HL-60/S4 treated with retinoic acid at 250 ng/mL for 4 days and 3 days (cell line): ENCODE measurements at regions not wholly inside any gene's neighbourhood (a gene's known extent, or its start where the extent isn't known, plus 50 kb on each side); places are given as distances from the start of the nearest gene placed in this dataset.
"Not testable (repeated sequence)": the region's sequence is repeated elsewhere in the genome, so short reads cannot be mapped to it uniquely, and the experiment has no call there.

Experiments used
- in situ Hi-C: fragments of 300-500 bp; cut with MboI; formaldehyde crosslinking; loops from 2 replicates; pipeline ENCODE4 v1.7.0; 2022; ENCODE audit warnings: low sequenced_read_pairs

DNA sequence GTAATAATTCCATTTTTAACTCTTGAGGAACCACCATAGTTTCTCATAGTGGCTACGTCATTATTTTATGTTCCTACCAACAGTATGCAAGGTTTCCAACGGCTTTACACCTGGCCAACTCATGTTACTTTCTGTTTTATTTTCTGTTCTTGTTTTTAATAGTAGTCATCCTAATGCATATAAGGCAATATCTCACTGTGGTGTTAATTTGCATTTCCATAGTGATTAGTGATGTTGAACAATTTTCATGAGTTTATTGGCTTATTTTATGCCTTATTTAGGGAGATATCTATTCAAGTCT is 465.5 kb upstream of the KLF6 start:
- in situ Hi-C loops: no loop called here

DNA sequence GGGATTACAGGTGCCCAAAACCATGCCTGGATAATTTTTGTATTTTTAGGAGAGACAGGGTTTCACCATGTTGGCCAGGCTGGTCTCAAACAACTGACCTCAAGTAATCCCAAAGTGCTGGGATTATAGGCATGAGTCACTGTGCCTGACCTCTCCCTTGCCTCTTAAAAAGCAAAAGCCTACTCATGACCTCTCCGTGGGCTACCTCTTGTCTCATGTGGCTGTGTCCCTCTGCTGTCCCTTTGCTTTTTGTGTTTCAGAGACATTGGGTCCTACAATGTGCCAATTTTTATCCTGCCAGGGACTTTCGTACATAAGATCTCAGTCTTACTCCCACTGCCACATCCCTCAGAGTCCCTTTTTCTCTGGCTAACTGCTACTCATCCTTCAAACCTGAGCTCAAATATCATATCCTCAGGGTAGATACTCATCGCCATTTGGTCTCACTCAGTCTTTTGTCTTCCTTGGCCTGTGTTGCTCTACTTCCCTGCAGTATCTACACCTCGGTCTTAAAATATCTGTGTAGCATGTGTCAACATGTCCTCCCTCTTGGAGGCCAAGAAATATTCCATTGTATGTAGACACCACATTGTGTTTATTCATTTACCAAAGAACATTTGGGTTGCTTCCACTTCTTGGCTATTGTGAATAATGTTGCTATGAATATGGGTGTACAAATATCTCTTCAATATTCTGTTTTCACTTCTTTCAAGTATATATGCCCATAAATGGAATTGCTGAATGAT is 465.0 kb upstream of the KLF6 start:
- in situ Hi-C loops: no loop called here

DNA sequence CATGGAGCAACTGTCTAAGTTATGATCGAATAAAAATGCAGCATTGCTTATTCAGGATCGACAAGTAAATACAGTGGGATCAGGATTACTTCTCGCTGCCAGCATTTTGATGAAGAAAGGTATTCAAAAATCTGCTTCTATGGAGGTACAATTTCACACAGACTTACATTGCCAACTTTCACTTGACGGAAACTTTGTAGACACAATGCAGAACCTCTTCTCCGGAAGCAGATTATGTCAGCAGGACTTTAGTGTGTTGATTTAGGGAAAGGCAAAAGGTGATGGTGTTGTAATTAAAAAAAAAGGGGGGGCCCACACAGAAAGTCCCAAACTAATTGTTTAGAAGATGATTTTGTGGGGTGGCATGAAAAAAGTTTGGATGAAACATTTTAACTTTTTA is 462.4 kb upstream of the KLF6 start:
- in situ Hi-C loops: no loop called here

DNA sequence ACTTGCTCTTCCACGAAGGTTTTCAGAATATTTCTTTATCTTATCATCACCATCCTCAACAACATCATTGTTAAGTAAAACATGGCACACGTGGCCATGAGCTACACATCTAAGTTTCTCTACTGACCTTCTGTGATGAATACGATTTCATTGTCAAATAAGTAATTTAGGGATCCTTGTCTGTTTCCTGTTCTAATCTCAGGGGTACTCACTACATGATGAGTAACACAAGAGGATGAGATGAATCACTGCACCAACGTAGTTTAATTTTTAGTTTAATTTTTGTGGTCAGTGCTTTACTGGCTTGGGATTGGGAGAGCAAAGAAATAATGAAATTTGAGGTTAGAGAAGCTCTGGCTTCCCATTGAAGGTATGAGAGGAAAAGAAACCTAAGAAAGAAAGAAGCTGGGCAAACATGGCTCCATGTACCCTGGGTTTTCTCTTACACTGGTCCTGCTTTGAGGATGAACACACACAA is 461.9 kb upstream of the KLF6 start:
- in situ Hi-C loops: no loop called here

DNA sequence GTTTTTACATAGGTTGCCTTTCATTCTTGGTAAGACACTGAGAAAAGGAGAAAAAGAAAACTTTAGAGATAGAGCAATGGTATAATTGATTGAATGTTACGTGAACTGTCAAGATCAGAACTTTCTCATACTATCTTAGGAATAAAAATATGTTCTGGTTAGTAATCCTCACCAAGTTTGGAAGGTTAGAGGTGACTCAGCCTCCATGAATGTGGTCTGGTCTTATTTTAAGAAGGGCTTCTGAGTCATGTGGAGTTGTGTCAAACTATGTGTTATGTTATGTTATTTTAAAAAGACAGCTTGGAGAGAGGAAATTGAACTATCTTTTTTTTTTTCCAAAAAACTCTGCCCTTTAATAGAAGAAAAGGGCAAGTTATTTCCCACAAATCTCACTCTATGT is 458.6 kb upstream of the KLF6 start:
- in situ Hi-C loops: no loop called here

DNA sequence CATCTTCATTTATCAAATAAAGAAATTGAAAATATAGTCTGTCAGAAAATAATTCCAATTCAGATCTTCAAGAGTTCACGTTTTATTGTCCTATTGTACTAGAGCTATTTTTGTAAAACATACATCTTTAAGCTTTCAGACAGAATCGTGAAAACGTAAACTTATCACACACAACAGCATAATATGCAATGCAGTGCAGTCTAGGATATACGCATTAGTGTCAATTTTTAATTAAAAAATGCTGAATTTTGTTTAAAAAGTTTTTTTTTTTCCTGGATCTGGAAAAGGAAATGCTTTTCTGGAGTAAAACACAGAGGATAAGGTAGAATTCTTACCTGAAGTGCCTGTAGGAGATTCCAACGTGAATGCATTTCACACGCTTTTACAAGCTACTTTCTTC is 458.2 kb upstream of the KLF6 start:
- in situ Hi-C loops: no loop called here

DNA sequence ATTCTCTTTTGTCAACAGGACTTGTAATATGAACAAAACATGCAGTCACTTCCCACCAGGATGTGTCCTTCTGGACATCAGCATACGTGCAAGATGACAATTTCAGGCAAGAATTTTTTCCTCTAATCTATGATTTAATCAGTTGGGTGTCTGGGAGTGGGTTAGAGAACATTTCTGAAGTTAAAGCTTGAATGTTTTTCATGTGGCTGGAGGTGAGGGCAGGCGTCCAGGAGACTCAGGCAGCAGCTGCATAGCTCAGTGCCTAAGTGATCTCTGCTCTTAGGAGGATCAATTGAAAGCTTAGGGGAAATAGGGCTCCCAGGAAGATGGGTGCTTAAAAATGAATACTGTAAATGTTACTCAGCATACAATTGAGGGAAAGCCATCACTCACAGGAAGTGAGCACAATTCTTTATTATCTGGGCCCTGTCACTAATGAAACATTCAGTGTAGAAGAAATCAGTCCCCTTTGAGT is 457.6 kb upstream of the KLF6 start:
- in situ Hi-C loops: no loop called here

DNA sequence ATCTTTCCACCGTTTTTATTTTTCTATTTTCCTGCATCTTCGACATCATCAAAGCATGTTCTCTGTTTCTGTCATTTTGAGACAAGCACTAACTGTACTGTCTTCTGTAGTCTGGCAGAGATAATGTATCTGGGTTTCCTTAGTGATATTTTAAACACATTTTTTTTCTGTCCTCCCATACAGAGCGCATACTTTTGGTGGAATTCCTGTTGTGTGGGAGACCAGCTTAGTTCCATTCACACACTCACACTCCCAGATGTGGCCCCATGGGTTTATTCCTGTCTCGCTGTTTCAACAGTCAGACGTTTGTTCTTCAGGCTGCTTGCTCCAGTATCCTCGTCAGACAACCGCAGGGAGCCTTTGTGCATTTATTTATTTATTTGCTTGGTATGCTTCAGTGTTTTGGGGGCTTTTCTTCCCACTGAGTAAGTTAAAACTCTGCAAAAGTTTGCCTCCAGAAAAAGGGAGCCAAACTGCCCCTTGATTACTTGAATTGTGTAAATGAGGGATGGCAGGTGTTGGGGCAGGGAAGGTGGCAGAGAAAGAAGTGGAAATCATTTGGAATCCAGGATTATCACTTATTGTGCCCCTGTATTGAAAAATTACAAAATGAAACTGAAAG is 456.8 kb upstream of the KLF6 start:
- in situ Hi-C loops: no loop called here

DNA sequence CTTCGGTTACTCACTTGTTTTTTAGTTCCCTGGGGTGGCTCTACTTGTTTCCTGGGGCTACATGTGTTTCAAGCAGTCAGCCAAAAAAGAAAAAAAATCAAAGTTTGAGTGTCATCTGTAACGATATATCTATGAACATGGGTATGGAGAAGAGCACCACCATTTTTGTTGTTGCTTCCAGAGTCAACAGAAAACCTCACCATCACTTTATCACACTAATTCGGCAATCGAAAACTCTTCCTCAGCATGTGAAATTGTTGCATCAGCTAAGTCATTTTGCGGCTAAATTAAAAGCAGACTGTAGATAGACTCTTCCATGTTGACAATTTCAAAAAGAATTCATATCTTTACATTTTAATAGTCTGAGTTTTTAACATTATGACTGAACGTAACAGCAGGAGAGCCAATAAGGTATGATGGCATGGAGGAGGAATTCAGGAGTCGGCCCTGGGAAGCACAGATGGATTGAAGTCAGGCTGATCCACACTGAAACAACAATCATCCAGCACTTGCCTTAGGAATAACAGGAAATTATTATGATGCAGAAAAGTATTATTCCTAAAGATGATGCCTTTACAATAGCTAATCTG is 455.7 kb upstream of the KLF6 start:
- in situ Hi-C loops: no loop called here

DNA sequence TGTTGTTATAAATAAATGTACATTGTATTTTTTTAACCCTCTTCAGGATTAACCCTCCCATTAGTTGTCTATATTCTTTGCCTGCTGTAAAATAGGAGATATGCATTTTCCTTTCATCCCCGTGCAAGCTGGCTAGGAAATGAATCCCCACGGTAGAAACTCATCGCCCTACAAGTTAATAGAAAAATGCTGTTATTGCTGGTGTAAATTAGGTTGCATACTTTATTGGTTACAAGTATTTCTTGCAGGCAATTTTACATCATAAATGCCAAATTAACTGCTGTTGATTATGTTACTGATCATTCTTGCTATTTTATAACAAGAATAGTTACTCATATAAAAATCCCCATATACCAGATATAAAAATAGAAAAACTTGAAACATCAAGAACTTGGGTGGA is 454.2 kb upstream of the KLF6 start:
- in situ Hi-C loops: no loop called here

DNA sequence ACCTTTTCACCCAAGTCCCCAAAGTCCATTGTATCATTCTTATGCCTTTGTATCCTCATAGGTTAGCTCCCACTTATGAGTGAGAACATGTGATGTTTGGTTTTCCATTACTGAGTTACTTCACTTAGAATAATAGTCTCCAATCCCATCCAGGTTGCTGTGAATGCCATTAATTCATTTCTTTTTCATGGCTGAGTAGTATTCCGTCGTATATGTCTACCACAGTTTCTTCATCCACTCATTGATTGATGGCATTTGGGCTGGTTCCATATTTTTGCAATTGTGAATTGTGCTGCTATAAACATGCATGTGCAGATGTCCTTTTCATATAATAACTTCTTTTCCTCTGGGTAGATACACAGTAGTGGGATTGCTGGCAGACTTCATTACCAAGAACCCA is 451.9 kb upstream of the KLF6 start:
- in situ Hi-C loops: not testable (repeated sequence)

DNA sequence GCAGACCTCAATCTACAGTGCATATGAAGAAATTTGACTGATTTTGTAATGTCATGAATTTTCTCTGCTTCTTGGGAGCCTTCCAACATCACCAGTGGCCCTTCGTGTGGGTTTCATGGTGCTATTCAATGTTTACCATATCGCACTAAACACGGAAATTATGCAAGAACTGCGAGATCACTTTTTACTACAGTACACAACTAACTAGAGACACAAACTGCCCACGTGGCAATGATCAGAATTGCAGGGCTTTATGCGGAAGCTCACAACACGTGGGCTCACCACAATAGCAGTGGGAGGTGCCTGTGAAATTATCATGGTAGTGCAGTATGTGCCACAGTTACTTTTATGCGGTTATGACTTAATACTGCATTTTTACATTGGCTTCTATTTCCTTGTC is 449.7 kb upstream of the KLF6 start:
- in situ Hi-C loops: no loop called here

DNA sequence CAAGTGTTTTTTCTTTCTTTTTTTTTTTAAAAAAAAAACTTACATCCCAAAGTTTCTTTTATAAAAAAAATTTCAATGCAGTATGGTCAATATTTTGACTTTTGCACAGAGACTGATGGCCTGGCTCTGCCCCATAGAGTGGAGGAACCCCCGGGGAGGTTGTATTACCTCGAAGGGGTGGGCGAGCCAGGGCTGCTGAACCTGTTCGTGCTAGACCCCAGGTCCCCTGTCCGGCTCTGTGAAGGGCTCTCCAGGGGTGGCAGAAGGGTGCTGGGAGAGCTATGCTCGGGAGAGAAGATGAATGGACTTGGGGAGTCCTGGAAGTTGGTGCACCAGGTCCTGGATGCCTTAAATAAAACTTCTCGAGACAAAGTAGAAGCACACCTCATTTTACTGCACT is 446.4 kb upstream of the KLF6 start:
- in situ Hi-C loops: no loop called here

DNA sequence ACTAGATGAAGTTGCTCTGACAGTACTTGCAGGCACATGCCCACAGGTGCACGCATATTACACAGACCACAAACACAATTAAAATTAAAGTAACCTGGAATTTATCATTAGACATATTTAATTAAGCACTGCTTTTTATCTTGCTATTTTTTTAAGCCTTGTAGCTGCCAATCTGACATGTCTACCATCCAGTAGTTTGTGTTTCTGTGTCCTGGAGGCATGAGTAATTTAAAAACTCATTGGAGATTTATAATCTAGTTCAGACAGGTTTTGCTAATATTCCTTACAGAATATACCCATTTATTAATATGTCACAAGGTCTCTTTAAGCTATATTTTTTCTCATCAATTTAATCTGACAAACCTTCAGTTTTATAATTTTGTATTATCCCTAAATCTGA is 445.0 kb upstream of the KLF6 start:
- in situ Hi-C loops: no loop called here

DNA sequence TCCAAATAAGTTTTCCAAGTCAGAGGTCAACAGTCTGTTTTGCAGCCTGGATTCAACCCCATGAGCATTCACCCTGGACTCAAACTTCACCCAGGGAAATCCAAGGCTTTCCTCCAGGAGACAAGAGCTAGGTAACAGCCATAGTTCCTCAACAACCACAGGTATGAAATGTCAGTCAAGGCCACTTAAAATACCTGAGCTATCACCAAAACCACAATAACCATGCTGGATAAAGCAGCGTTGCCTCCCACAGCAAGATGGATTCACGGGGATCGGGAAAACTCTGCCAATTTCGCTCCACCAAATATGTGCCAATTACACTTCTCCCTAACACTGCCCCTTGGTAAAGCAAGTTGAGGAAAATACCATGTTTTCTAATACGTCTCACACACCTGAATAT is 444.1 kb upstream of the KLF6 start:
- in situ Hi-C loops: no loop called here

DNA sequence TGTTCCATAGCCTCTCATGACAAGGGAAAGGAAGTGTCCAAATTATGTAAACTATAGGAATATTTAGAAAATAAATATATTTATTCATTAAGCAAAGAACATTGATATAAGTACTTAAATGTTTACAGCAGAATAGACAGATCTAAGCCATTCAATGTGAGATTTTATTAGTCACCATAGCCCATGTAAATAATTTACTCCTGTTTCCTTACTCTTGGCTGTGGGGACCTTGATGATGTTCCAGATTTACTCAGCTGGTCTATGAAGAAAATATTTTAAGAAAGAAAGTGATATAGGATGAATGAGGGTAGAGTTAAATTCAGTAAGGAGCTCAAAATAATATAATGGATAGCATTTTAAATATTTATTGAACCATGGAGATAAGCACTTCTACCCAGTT is 442.6 kb upstream of the KLF6 start:
- in situ Hi-C loops: no loop called here

DNA sequence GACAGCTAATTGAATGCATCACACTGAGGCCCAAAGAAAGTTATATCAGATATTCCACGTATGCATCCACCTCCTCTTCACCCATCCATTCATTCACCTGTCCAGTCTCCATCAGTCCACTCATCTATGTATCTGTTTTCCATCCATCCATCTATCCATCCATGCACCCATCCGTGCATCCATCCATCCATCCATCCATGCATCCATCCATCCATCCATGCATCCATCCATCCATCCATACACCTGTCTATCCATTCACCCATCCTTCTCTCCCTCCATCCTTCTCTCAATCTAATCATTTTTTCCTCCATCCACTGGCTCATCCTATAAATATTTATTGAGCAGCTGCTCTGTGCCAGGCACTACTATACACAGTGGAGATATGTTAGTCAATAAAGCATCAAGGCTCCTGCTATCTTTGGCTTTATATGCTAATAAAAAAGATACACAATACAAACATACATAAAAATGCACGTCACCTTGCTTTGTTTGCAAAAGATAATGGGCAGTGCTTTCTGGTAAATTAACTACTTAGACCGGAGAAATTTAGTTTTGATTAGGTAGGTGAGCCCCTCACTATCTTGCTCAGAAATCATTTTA is 442.0 kb upstream of the KLF6 start:
- in situ Hi-C loops: no loop called here

DNA sequence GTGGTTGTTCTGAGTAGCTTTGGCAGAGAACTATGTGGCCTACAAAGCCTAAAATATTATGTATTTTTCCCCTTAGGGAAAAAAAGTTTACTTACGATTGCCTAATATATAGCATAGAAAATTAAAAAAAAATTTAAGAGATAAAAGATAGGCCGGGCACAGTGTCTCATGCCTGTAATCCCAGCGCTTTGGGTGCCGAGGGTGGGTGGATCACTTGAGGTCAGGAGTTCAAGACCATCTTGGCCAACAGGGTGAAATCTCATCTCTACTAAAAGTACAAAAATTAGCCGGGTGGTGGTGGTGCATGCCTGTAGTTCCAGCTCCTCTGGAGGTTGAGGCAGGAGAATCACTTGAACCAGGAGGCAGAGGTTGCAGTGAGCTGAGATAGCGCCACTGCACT is 439.2 kb upstream of the KLF6 start:
- in situ Hi-C loops: no loop called here

DNA sequence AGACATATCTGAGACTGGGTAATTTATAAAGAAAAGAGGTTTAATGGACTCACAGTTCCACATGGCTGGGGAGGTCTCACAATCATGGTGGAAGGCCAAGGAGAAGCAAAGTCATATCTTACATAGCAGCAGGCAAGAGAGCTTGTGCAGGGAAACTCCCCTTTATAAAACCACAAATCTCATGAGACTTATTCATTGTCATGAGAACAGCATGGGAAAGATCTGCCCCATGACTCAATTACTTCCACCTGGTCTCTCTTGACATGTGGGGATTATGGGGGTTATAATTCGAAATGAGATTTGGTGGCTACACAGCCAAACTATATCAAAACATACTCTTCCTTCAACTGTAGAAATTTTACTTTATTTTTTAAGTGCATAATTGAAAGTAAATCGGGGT is 436.3 kb upstream of the KLF6 start:
- in situ Hi-C loops: not testable (repeated sequence)

DNA sequence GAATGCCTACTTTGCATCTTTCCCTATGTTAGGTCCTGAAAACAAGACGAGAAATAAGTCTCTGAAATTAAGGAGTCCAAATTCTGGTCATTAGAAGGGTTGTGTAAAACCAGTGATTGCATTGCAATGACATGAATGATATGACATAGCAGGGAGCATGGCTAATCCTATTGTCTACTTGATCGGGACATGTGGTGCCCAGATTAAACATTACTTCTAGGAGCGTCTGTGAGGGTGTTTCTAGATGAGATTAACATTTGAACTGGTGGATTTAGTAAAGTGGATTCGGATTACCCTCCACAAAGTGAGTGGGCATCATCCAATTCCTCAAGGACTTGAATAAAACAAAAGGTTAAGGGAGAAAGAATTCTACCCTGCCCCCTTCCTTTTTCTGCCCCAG is 434.9 kb upstream of the KLF6 start:
- in situ Hi-C loops: no loop called here

DNA sequence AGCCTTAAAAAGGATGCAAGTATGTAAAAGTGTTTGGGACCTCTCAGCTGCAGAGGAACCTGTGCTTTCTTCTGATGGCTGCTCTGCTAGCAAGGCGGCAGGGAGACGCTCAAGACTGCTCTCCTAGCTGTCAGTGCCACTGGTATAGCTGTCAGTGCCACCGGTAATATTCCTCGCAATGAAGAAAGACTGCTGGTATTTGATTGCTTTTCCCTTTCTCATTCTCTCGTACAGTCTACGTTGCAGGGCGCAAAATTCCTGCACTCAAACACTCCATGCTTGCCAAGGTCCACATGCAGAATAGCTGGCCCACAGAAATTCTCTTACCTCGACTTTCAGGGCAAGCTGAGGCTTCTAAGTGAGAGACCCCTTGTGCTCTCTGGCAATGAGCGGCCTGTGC is 432.6 kb upstream of the KLF6 start:
- in situ Hi-C loops: no loop called here

DNA sequence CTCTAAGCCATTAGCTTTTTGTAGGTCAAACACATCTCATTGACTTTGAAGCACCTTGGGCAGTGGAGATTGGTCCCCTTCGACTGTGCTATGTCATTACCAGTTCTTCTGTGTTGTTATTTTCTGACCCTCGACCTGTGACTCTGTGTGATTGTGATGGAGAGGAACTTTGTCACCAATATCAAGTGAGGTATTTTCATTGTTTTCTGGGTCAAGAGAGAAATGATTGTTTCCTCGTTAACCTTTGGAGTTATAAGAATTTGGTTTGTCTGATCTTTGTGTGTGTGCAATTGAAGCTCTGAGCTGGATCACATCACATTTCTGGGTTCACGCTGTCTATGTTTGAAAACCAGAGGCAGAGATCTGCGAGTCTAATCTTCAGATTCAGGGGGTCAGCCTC is 432.2 kb upstream of the KLF6 start:
- in situ Hi-C loops: no loop called here
